ENCODE measurements at regions not wholly inside any gene's neighbourhood (a gene's known extent, or its start where the extent isn't known, plus 50 kb on each side); places are given as distances from the start of the nearest gene placed in this dataset.

- no peak for ATAC-seq
- no peak for DNase-seq
These were observed 185.0 kb downstream of the RFC3 start for GRCh38 chr13:34002924-34003323.

DNA sequence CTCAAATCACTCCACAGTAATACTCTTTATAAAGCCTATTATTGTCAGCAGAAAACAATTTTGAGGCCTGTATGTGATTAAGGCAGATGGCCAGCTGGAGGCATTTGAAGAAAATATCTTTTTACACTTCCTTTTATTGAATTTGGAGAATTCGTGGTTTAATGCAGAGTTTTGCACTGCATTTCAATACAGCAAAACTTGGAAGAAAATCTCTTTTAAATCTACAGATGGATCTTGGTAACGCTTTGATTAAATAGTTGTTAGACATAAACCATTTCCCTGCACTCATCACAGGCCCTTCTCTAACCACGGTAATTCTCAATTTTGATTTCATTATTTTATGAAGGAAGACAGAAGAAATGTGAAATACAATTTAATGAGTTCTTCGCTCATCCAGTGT, 185.7 kb downstream of the RFC3 start:
- no peak for DNase-seq
- no peak for ATAC-seq

DNA sequence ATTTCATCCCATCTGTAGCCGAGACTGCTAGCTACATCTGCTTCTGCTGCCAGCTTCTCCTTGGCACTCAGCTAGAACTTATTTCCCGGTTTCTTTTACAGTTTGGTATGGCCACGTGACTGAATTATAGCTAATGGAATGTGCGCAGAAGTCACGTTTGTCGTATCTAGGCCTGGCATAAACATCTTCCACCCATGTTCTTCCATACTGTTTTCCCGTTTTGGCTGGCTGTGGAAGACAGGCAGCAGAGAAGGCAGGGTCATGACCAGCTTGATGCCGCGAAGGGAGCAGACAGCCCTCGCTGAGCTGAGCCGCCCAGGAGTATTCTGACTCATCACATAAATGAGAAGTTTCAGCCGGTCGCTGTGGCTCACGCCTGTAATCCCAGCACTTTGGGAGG, 186.7 kb downstream of the RFC3 start:
- DNase-seq: no peak
- ATAC-seq: no peak

DNA sequence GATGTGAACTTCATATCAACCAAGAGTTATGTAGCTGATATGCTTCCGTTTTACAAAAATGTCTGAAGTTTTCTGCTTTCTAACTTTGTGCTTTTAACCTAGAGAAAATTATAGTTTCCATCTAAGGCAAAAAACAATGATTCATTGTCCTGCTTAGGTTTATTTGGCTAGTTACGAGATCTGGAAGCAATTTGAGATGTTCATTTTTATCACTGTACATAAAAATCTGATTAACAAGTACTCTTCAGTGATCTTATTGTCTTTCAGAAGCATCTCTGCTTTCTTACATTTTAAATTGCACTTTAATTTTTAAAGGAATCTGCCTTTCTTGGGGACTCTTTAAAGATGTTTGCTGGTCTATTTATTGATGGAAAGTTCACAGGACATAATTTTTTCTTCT, 188.1 kb downstream of the RFC3 start:
- DNase-seq: no peak
- ATAC-seq: no peak

DNA sequence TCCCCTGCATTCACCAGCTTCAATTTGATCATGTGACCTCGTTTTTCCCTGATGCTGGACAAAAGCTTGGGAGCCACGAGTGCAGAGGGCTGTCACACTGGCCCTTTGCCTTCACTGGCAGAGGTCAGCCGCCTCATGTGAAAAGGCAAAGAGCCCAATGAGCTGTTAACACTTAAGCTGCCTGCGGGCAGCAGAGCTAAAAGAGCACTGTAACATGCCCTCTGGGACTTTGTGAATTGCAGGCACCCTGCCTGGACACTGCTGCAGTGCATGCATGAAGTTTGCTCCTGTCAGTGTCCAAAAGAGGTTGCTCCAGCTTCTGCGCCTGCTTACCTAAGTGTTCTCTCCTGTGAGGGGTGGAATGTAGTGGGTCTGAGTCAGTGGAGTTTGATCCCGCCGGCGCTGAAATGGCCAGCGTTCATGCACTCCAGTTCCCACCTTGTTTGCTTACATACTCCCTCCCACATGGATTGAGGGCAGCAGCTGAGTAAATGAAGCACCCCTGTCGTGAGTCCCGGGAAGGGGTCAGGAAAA, 193.7 kb downstream of the RFC3 start:
- DNase-seq: no peak
- no peak for ATAC-seq

- DNase-seq (no peak), ATAC-seq (no peak)
These were observed 194.4 kb downstream of the RFC3 start for GRCh38 chr13:34012382-34012781.

DNA sequence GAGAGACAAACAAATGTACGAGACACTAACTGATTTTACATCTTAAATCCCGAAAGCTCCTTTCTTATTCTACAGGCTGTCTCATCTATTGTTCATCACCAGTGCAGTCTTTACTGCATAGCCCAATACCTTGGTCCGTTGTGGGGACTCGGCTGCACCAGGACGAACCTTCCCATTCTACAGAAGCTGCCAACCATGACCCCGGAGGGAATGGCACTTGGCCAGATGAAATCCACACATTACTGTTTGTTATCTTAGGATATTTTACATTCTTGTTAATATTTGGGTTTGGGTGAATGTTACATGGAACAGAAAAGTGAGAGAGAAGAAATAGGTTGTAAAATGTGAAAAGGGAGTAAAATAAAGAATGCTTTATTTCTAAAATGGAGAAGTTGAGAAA, 195.1 kb downstream of the RFC3 start:
- ATAC-seq: no peak
- DNase-seq: no peak

DNA sequence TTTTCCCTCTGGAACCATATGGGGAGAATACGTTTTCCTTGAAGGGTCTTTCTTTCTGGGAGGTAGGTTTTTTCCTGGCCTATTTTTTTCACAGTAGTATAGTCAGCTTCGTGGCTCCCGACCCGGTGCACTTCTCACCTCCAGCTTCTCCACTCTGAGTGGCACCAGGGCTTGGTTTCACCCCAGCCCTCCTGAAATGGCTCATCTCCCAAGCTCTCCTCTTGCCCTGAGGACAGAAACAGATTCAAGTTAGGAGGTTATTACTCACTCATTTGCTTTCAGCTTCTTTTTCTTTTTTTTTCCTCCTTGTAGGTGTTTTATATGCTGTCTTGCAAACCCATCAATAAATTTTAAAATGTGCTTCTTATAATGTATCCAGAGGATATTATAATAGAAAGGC, 199.3 kb downstream of the RFC3 start:
- ATAC-seq: no peak
- DNase-seq: no peak

- ATAC-seq: no peak
These were observed 201.9 kb downstream of the RFC3 start for GRCh38 chr13:34019870-34020269.

DNA sequence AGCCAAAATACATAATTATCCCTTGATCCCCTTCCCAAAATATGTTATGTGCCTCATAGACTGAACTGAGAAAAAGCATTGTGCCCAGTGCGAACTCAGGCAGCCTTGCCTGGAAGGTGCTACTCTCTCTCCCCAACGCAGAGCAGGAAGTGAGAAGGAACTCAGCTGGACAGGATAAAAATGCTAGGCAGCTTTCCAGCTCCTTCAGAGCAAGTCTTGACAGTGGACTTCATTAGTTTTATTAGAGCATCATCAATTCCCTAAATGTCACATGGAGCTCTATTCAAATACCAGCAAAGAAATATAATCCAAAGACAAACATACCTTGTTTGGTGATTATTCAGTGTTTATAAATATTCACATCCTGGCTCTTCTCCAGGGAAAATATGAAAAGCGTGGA, 202.4 kb downstream of the RFC3 start:
- ATAC-seq: no peak
- no peak for DNase-seq

More at GRCh38 chr13:34019870-34020269, 201.9 kb downstream of the RFC3 start:
- no peak for DNase-seq

GRCh38 chr13:34021619-34022018, 203.7 kb downstream of the RFC3 start:
- DNase-seq (no peak), ATAC-seq (no peak)

DNA sequence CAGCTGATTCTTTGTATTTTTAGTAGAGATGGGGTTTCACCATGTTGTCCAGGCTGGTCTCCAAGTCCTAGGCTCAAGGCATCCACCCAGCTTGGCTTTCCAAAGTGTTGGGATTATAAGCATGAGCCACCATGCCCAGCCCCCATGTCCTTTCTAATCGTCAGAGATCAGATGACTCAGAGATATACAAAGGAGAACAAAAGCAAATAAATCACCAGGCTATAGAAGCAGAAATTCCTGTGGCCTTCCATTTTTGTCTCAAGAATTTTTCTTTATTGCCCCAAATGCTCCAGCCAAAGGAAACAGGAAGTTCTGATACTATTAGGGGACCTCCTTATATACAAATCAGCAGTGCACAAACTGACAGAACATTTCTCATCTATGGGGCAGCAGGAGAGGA, 207.8 kb downstream of the RFC3 start:
- no peak for DNase-seq
- ATAC-seq: no peak

- no peak for DNase-seq
- ATAC-seq: no peak
These were observed 208.4 kb downstream of the RFC3 start for GRCh38 chr13:34026308-34026707.

DNA sequence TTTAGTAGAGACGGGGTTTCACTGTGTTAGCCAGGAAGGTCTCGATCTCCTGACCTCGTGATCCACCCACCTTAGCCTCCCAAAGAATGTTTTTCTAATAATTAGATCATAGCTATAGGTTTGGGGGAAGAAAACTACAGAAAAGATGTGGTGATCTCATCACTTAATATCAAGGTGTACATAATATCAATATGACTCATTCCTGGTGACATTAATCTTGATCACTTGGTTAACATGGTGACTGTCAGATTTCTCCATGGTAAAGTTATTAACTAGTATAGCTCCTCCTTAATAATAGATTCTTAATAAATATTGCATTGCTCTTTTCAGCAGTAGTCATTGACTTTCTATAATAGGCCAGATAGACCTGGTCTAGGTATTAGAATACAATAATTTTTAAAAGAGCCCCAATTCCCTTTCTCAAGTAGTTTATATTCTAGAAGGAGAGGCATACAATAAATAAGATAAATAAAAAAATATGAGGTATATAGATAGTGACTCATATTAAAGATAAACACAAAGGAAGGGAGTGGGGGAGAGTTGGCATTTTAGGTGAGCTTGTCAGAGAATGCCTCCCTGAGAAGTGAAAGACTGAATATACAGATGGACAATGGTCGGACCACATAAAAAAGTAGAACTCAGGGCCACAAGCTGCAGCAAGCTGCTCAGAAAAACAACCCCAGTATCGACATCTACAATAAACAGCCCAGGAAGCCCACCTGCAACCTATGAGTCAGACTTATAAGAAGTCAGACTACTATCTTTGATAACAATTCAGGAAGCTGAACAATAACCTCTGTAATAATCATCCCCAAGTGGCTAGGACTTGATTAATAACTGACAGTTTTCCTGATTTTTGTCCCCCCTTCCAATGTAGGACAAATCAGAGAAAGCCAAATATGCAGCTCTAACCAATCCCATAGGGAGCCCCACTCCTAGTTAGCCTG, 210.8 kb downstream of the RFC3 start:
- DNase-seq: no peak
- no peak for ATAC-seq

DNA sequence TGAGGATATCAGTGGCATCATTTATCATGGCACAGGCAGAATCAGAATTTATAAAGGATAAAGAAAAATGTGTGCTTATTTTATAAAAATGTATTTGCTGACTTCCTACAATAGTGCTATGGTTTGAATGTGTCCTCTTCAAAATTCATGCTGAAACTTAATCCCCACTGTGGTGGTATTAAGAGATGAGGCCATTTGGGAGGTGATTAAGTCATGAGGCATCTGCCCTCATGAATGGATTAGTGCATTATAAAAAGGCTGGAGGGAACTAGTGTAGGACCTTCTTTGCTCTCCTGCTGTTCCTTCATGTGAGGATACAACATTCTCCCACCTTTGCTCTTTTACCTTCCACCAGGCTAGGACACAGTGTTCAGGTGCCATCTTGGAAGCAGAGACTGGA, 212.8 kb downstream of the RFC3 start:
- ATAC-seq (no peak), DNase-seq (no peak)

DNA sequence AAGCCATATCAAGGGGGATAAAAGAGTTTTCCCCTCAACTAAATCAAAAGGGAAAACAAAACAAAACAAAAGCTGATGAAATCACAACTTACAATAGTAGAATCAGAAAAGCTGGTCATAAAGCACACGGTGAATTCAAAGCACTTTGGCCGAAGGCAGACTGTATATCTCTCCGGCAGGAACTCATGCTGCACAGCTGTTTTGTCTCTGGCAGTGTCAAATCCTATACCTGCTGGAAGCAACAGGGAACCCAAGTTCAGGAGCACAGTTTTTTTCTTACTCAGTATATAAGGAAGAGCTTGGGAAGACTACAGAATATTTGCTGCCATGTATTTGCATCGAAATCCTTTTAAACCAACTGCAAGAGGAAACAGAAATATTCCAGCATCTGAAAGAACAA, 213.7 kb downstream of the RFC3 start:
- ATAC-seq: no peak

DNA sequence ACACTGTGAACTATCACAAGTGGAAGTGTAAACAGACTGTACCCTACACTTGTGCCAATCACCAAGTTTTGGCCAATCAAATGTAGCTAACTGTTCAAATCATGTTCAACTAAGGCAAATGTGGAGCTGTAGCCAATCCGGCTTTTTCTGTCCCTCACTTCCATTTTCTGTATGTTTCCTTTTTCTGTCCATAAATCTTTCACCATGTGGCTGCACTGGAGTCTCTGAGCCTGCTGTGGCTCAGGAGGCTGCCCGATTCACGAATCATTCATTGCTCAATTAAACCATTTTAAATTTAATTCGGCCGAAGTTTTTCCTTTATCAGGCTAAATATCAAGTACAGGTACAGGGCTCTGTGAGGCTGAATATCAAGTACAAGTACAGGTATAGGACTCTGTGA, 216.5 kb downstream of the RFC3 start:
- no peak for ATAC-seq
- DNase-seq: no peak

More for the DNA sequence above, 213.7 kb downstream of the RFC3 start:
- no peak for DNase-seq

DNA sequence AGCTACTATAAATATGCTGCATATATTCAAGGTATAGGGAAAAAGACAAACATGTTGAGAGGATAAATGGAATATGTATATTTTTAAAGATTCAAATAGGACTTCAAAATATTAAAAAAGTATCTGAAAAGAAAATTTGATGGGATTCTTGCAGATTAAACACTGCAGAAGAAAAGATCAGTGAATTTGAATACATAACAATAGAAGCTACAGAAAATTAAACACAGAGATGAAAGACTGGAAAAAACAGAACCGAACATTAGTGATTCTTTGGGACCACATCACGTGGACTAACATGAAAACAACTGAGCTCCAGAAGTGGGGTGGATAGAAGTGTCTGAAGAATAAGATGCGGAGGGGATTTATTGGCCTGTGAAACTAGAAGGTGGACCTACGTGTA, 217.2 kb downstream of the RFC3 start:
- DNase-seq (no peak), ATAC-seq (no peak)

DNA sequence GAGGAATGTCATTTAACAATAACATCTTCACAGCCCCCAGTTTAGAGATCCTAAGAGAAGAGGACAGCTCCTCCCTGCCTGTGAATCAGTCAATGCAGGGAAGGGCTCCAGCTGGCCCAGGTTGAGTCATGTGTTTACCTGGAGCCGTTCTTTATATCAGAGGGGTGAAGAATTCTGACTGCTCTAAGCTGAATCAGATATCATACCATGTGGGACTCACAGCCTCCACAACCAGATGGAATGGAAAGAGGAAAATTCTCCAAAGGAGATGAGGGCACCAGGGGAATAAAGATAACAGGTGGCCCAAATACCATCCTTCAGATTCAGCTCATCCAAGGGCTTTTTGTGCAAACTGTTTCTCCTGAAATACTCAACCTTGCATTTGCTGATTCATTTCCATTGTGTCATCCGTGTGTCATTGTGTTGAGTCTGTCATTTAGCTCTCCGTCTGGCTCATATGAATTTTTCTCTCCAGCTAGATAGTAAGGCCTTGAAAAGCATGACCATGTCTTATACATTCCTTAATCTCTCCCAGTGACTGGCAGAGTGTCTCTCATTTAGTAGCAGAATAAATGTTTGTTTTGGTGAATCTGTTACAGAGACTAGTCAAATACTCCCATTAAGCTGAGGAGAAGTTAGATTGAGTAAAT, 217.9 kb downstream of the RFC3 start:
- DNase-seq (no peak), ATAC-seq (no peak)

DNA sequence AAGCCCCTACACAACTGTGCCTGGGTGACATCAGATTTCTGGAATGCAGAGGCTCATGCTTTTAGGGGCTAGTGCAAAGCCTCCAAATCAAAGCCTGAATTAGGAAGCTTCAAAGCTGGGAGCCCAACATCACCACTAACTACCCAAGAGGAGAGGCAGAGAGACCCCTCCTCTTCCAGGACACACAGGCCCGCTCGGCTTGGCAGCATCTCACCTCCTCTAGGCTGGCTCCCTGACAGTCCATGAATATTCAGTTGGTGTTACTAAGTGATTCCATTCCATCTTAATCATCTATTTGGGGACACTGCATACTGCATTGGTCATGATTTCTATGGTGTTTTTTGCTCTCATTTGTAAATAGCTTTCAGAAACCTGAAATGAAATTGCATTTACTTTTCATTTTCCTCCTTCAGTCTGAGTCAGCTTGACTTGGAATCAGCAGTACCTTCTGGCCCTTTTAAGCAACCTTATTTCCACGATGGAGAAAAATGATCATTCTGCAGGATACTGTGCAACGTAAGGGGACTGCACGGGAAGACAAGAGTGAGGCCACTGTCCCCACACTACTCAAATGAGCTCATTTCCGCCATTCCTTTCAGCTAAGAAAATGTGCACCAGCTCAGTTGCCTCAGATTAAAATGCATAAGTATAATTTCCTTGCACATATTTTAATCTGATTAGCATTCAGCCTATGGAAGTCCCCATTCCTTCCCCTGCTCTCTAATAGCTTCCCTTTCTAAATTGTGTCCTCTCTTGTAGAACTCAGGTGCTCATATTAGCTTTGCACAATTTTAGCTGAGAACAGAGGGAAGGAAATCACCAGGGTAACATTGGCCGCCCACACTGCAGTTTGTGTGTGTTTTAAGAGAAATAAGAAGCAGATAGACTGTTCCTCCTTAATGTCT, 219.9 kb downstream of the RFC3 start:
- DNase-seq (no peak), ATAC-seq (no peak)

DNA sequence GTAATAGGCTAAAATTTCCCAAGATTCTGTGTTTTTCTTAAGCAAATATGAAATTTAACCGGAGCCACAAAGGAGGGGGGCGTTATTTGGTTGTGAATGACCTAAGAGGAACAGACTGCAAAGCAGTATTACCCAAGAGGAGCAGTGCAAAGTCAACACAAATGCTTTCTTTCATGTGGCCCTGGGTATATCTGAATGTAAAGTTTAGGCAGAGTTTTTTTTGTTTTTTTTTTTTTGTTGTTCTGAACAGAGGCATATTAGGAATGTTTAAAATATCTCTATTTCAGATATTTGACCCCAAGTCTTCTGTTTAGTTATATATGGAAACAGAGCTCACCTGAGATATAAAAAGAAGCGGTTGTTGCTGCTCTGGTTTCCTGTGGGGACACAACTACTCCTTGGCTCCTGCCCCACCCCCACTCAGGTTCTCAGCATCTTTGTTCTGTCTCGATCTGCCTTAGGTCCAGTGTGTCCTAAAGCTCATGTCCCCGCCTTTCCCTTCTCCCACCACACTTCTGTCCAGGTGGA, 220.7 kb downstream of the RFC3 start:
- no peak for ATAC-seq

GRCh38 chr13:34039678-34040077, 221.7 kb downstream of the RFC3 start:
- ATAC-seq: no peak
- no peak for DNase-seq

More for the DNA sequence above, 220.7 kb downstream of the RFC3 start:
- DNase-seq: no peak
